NCI-H1694 treated with DMSO at 0.1 percent for 48 hours (cell line): ENCODE measurements at regions not wholly inside any gene's neighbourhood (a gene's known extent, or its start where the extent isn't known, plus 50 kb on each side); places are given as distances from the start of the nearest gene placed in this dataset.
"Not testable (repeated sequence)": the region's sequence is repeated elsewhere in the genome, so short reads cannot be mapped to it uniquely, and the experiment has no call there.

Source experiments
- DNase-seq: peaks from one replicate; lab custom pipeline; 2025; lab: John Stamatoyannopoulos, UW

GRCh38 chr3:106120356-106120755 is 251.5 kb upstream of the CBLB start:
- DNase-seq: no peak

GRCh38 chr3:106121491-106122289 is 252.9 kb upstream of the CBLB start:
- no peak for DNase-seq

GRCh38 chr3:106124818-106125217 is 256.0 kb upstream of the CBLB start:
- DNase-seq: no peak

- no peak for DNase-seq
These were observed 256.5 kb upstream of the CBLB start for GRCh38 chr3:106125321-106125720.

- no peak for DNase-seq
These were observed 257.4 kb upstream of the CBLB start for GRCh38 chr3:106126067-106126845.

GRCh38 chr3:106126846-106127235 is 258.0 kb upstream of the CBLB start:
- DNase-seq: no peak

GRCh38 chr3:106129939-106130338 is 261.1 kb upstream of the CBLB start:
- no peak for DNase-seq

- DNase-seq: no peak
These were observed 261.8 kb upstream of the CBLB start for GRCh38 chr3:106130384-106131198.

GRCh38 chr3:106135451-106136160 is 266.8 kb upstream of the CBLB start:
- DNase-seq: no peak

GRCh38 chr3:106139826-106140225 is 271.0 kb upstream of the CBLB start:
- DNase-seq: no peak

- no peak for DNase-seq
These were observed 271.6 kb upstream of the CBLB start for GRCh38 chr3:106140431-106140830.

GRCh38 chr3:106144030-106144429 is 275.2 kb upstream of the CBLB start:
- no peak for DNase-seq

GRCh38 chr3:106148440-106149082 is 279.7 kb upstream of the CBLB start:
- DNase-seq: not testable (repeated sequence)

GRCh38 chr3:106157411-106157810 is 288.6 kb upstream of the CBLB start:
- no peak for DNase-seq

GRCh38 chr3:106160396-106160795 is 291.6 kb upstream of the CBLB start:
- no peak for DNase-seq

- DNase-seq: no peak
These were observed 292.4 kb upstream of the CBLB start for GRCh38 chr3:106161246-106161645.

- no peak for DNase-seq
These were observed 298.9 kb upstream of the CBLB start for GRCh38 chr3:106167728-106168127.

GRCh38 chr3:106168962-106169750 is 300.3 kb upstream of the CBLB start:
- no peak for DNase-seq

- no peak for DNase-seq
These were observed 301.8 kb upstream of the CBLB start for GRCh38 chr3:106170636-106171035.

- no peak for DNase-seq
These were observed 303.3 kb upstream of the CBLB start for GRCh38 chr3:106172101-106172500.

- no peak for DNase-seq
These were observed 304.0 kb upstream of the CBLB start for GRCh38 chr3:106172780-106173179.
